ENCODE measurements at regions not wholly inside any gene's neighbourhood (a gene's known extent, or its start where the extent isn't known, plus 50 kb on each side); places are given as distances from the start of the nearest gene placed in this dataset.

DNA sequence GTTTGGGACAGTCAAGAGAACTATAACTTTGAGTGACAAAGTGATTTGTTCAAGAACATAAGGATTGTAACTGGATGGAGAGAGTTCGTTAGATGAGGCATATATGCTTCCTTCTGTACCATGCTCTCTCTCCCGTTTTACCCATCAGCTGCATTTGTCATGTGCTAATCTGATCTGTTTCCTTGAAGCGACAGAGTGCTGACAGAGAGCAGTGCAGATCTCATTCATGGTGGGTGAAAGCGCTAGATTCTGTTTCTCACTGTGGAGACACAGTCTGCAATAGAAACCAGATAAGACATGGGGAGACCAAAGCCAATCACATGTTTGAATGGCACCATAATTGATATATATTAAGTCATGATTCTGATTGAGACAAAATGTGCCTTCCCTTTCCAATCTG is 456.6 kb upstream of the CELF4 start:
- Histone ChIP-seq H3K4me1 (ENCODE audit: control insufficient read depth in 4 of 4, insufficient read depth in 4 of 4, low read length in 3 of 4) (no peaks in the 10 kb centered on the region), H3K36me3 (ENCODE audit: control insufficient read depth in 4 of 4, insufficient read depth in 3 of 4, low read depth in 1 of 4, low read length in 3 of 4) (no peaks in the 10 kb centered on the region), H3K9me3 (ENCODE audit: control insufficient read depth in 4 of 4, low read length in 3 of 4) (peaks cover 0 to 4% (median 0%) of the 10 kb centered on the region in 4 donors), H3K27ac (ENCODE audit: low read depth in 1 of 2, low read length in 2 of 2) (no peak overlapping the region), H3K4me3 (ENCODE audit: low read depth in 1 of 3, low read length in 3 of 3) (no peak overlapping the region), H3K9ac (ENCODE audit: low read depth in 1 of 2, low read length in 2 of 2) (no peak overlapping the region), H3K27me3 (ENCODE audit: control insufficient read depth in 4 of 4, insufficient read depth in 4 of 4, low read length in 3 of 4) (no peaks in the 10 kb centered on the region)
- whole genome bisulfite sequencing = 59% methylated on average over 4 of the region's 4 CpGs
- TF ChIP-seq, protein P1, sequence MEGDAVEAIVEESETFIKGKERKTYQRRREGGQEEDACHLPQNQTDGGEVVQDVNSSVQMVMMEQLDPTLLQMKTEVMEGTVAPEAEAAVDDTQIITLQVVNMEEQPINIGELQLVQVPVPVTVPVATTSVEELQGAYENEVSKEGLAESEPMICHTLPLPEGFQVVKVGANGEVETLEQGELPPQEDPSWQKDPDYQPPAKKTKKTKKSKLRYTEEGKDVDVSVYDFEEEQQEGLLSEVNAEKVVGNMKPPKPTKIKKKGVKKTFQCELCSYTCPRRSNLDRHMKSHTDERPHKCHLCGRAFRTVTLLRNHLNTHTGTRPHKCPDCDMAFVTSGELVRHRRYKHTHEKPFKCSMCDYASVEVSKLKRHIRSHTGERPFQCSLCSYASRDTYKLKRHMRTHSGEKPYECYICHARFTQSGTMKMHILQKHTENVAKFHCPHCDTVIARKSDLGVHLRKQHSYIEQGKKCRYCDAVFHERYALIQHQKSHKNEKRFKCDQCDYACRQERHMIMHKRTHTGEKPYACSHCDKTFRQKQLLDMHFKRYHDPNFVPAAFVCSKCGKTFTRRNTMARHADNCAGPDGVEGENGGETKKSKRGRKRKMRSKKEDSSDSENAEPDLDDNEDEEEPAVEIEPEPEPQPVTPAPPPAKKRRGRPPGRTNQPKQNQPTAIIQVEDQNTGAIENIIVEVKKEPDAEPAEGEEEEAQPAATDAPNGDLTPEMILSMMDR (IDR thresholded peaks at IDR 0.05; ENCODE audit: low read depth, low read length, missing input control) = no peak
- TF ChIP-seq, protein P2, sequence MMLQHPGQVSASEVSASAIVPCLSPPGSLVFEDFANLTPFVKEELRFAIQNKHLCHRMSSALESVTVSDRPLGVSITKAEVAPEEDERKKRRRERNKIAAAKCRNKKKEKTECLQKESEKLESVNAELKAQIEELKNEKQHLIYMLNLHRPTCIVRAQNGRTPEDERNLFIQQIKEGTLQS (IDR thresholded peaks at IDR 0.05) = no peak
- DNase-seq (ENCODE audit: low spot score) = no peak

DNA sequence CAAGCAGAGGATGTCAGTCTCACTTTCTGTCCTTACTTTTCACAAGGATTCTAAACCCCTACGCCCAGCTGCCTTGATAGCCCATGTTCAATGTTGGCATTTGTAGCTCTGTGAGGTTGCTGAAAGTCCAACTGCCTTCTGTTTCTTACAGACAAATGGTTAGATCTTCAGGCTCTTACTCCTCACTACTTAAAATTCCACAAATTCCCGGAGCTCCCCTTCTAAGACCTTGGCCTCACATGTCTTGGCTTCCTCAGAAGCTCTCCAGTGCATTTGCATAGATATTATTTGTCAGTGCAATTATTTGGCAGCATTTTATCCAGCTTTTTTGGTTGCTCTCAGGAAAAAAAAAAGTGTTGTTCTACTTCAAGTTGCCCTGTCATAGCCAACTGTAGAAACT is 453.7 kb upstream of the CELF4 start:
- no peaks in the 10 kb centered on the region for H3K27me3 ChIP-seq (ENCODE audit: control insufficient read depth in 4 of 4, insufficient read depth in 4 of 4, low read length in 3 of 4)
- no peak overlapping the region for H3K4me3 ChIP-seq (ENCODE audit: low read depth in 1 of 3, low read length in 3 of 3)
- TF ChIP-seq, protein P2 (IDR thresholded peaks at IDR 0.05) = no peak
- TF ChIP-seq JUND (IDR thresholded peaks at IDR 0.05) = no peak
- TF ChIP-seq EGR1 (IDR thresholded peaks at IDR 0.05; ENCODE audit: low read depth in 2 of 2) = no peak
- no peak overlapping the region for H3K27ac ChIP-seq (ENCODE audit: low read depth in 1 of 2, low read length in 2 of 2)
- H3K9ac ChIP-seq (ENCODE audit: low read depth in 1 of 2, low read length in 2 of 2) = no peak overlapping the region
- H3K4me1 ChIP-seq (ENCODE audit: control insufficient read depth in 4 of 4, insufficient read depth in 4 of 4, low read length in 3 of 4) = no peaks in the 10 kb centered on the region
- 48% methylated on average over 2 of the region's 2 CpGs for WGBS
- no peaks in the 10 kb centered on the region for H3K36me3 ChIP-seq (ENCODE audit: control insufficient read depth in 4 of 4, insufficient read depth in 3 of 4, low read depth in 1 of 4, low read length in 3 of 4)
- peaks cover 0 to 4% (median 0%) of the 10 kb centered on the region in 4 donors for H3K9me3 ChIP-seq (ENCODE audit: control insufficient read depth in 4 of 4, low read length in 3 of 4)
- DNase-seq (ENCODE audit: low spot score) = no peak

DNA sequence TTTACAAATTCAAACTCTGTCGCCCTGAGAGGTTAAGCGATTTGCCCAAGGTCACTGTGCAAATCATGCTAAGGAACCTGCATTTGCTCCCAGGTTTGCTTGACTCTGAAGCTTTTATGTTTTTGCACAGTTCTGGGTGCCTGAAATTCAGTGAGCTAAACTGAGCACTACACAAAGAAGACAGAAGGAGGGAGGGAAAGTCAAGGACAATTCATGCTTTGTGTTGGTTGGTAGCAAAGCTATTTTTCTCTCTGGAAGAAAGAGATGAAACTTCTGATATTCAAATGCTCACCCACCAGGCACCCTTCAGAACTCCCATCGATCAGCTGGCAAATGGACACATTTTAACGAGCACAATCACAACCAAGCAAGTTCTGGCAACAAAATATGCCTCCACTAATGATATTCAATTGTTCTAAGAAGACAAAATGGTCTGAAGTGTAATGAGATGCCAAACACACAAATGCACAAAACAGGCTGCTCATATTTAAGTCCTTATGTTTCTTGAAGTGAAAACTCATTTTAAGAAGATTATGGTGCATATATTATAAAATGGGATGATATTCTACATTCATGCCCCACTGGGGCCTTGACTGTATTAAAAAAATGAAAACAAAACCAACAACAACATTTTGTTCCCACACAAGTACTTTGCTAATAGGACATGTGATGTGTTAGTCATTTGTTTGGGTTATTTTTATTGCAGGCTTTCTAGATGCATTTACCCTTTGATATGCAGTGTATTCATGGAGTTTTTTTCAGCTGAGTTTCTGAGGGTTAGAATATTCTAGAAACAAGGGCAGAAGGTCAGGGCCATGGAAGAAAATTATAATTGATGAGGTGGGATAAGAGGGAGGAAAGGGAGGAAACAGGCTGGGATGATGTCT is 445.6 kb upstream of the CELF4 start:
- no peak overlapping the region for H3K4me3 ChIP-seq (ENCODE audit: low read depth in 1 of 3, low read length in 3 of 3)
- H3K4me1 ChIP-seq (ENCODE audit: control insufficient read depth in 4 of 4, insufficient read depth in 4 of 4, low read length in 3 of 4) = no peaks in the 10 kb centered on the region
- no peak for TF ChIP-seq JUND (IDR thresholded peaks at IDR 0.05)
- TF ChIP-seq TAF1 (conservative IDR thresholded peaks at IDR 0.05) = no peak
- no peak for TF ChIP-seq HNF4G (IDR thresholded peaks at IDR 0.05)
- no peak for TF ChIP-seq NR2F2 (IDR thresholded peaks at IDR 0.05)
- TF ChIP-seq, protein P3, sequence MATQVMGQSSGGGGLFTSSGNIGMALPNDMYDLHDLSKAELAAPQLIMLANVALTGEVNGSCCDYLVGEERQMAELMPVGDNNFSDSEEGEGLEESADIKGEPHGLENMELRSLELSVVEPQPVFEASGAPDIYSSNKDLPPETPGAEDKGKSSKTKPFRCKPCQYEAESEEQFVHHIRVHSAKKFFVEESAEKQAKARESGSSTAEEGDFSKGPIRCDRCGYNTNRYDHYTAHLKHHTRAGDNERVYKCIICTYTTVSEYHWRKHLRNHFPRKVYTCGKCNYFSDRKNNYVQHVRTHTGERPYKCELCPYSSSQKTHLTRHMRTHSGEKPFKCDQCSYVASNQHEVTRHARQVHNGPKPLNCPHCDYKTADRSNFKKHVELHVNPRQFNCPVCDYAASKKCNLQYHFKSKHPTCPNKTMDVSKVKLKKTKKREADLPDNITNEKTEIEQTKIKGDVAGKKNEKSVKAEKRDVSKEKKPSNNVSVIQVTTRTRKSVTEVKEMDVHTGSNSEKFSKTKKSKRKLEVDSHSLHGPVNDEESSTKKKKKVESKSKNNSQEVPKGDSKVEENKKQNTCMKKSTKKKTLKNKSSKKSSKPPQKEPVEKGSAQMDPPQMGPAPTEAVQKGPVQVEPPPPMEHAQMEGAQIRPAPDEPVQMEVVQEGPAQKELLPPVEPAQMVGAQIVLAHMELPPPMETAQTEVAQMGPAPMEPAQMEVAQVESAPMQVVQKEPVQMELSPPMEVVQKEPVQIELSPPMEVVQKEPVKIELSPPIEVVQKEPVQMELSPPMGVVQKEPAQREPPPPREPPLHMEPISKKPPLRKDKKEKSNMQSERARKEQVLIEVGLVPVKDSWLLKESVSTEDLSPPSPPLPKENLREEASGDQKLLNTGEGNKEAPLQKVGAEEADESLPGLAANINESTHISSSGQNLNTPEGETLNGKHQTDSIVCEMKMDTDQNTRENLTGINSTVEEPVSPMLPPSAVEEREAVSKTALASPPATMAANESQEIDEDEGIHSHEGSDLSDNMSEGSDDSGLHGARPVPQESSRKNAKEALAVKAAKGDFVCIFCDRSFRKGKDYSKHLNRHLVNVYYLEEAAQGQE (IDR thresholded peaks at IDR 0.05) = no peak
- H3K9ac ChIP-seq (ENCODE audit: low read depth in 1 of 2, low read length in 2 of 2) = no peak overlapping the region
- 67% methylated on average over 4 of the region's 4 CpGs for WGBS
- H3K9me3 ChIP-seq (ENCODE audit: control insufficient read depth in 4 of 4, low read length in 3 of 4) = no peaks in the 10 kb centered on the region
- no peaks in the 10 kb centered on the region for H3K36me3 ChIP-seq (ENCODE audit: control insufficient read depth in 4 of 4, insufficient read depth in 3 of 4, low read depth in 1 of 4, low read length in 3 of 4)
- H3K27ac ChIP-seq (ENCODE audit: low read depth in 1 of 2, low read length in 2 of 2) = no peak overlapping the region
- H3K27me3 ChIP-seq (ENCODE audit: control insufficient read depth in 4 of 4, insufficient read depth in 4 of 4, low read length in 3 of 4) = no peaks in the 10 kb centered on the region
- DNase-seq (ENCODE audit: low spot score) = no peak

Measured in liver (tissue), 8 donors.